ENCODE measurements at regions not wholly inside any gene's neighbourhood (a gene's known extent, or its start where the extent isn't known, plus 50 kb on each side); places are given as distances from the start of the nearest gene placed in this dataset.
"Not testable (repeated sequence)": the region's sequence is repeated elsewhere in the genome, so short reads cannot be mapped to it uniquely, and the experiment has no call there.

DNA sequence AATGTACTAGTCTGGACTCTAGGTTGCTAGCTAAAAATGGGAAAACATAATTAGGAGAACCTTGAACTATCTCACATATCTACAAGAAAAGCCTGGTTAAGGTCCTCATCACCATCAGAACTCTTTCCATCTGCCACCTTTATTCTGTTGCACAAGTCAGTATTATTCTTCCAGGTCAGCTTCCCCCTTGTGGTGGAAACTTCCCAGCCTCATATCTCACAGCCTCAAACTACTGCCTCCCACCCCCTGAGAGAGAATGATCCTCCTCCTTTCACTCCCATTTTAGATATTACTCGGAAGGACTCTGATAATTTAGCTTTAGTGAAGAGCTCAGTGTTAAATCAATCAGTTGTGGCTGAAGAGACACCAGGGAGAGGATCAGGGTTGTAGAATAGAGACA, 197.3 kb downstream of the ZNF92 start:
- TF ChIP-seq CTCF (optimal IDR thresholded peaks at IDR 0.05 in 1 of 3, IDR thresholded peaks at IDR 0.05 in 1 of 3, conservative IDR thresholded peaks at IDR 0.05 in 1 of 3; ENCODE audit: extremely low read depth in 1 of 3, insufficient read depth in 2 of 3, low read length in 3 of 3); EZH2 (IDR thresholded peaks at IDR 0.05; ENCODE audit: low read length): not testable (repeated sequence)

Measured in keratinocyte (primary cell).